SHP77 treated with DMSO at 0.1 percent for 48 hours (cell line): ENCODE measurements at regions not wholly inside any gene's neighbourhood (a gene's known extent, or its start where the extent isn't known, plus 50 kb on each side); places are given as distances from the start of the nearest gene placed in this dataset.

Source experiments
- DNase-seq: peaks from one replicate; lab custom pipeline; 2025; lab: John Stamatoyannopoulos, UW

- DNase-seq = peak; percentile 39
Measured at GRCh38 chr3:5304789-5305683, 117.5 kb downstream of the EDEM1 start.

GRCh38 chr3:5305684-5305989, 118.1 kb downstream of the EDEM1 start:
- no peak for DNase-seq

- no peak for DNase-seq
Measured at GRCh38 chr3:5309171-5309570, 121.7 kb downstream of the EDEM1 start.

GRCh38 chr3:5309602-5310001, 122.1 kb downstream of the EDEM1 start:
- no peak for DNase-seq

GRCh38 chr3:5310509-5310908, 123.0 kb downstream of the EDEM1 start:
- DNase-seq = no peak

GRCh38 chr3:5312290-5312689, 124.8 kb downstream of the EDEM1 start:
- no peak for DNase-seq

- DNase-seq = no peak
Measured at GRCh38 chr3:5314897-5315296, 127.4 kb downstream of the EDEM1 start.

- DNase-seq = no peak
Measured at GRCh38 chr3:5317557-5317956, 130.1 kb downstream of the EDEM1 start.

- no peak for DNase-seq
Measured at GRCh38 chr3:5319454-5319853, 131.9 kb downstream of the EDEM1 start.

- DNase-seq = no peak
Measured at GRCh38 chr3:5321666-5322340, 134.3 kb downstream of the EDEM1 start.

GRCh38 chr3:5324780-5325179, 137.3 kb downstream of the EDEM1 start:
- DNase-seq = no peak

GRCh38 chr3:5330152-5330810, 142.8 kb downstream of the EDEM1 start:
- no peak for DNase-seq

- DNase-seq = no peak
Measured at GRCh38 chr3:5331567-5332269, 144.2 kb downstream of the EDEM1 start.

GRCh38 chr3:5332270-5332956, 144.9 kb downstream of the EDEM1 start:
- DNase-seq = no peak

- DNase-seq = no peak
Measured at GRCh38 chr3:5339967-5340535, 152.5 kb downstream of the EDEM1 start.

- no peak for DNase-seq
Measured at GRCh38 chr3:5341610-5342009, 154.1 kb downstream of the EDEM1 start.

GRCh38 chr3:5343459-5343858, 156.0 kb downstream of the EDEM1 start:
- DNase-seq = no peak

- no peak for DNase-seq
Measured at GRCh38 chr3:5344707-5345106, 157.2 kb downstream of the EDEM1 start.

GRCh38 chr3:5347486-5347885, 160.0 kb downstream of the EDEM1 start:
- DNase-seq = peak; percentile 19

- no peak for DNase-seq
Measured at GRCh38 chr3:5348229-5348902, 160.9 kb downstream of the EDEM1 start.

- DNase-seq = no peak
Measured at GRCh38 chr3:5349343-5349742, 161.8 kb downstream of the EDEM1 start.
